ENCODE measurements at regions not wholly inside any gene's neighbourhood (a gene's known extent, or its start where the extent isn't known, plus 50 kb on each side); places are given as distances from the start of the nearest gene placed in this dataset.

GRCh38 chr2:18907508-18907907 is 318.1 kb upstream of the NT5C1B start (continued):
- no peak for TF ChIP-seq HOXA7 (CRISPR knock-in tag; IDR thresholded peaks at IDR 0.05)
- no peak for TF ChIP-seq RNF219 (CRISPR knock-in tag; IDR thresholded peaks at IDR 0.05)
- no peak for TF ChIP-seq POLR2AphosphoS2 (IDR thresholded peaks at IDR 0.05; ENCODE audit: low read depth, low read length)
- no peak for TF ChIP-seq ZNF496 (CRISPR knock-in tag; IDR thresholded peaks at IDR 0.05; ENCODE audit: insufficient replicate concordance)
- no peak for TF ChIP-seq TCF12 (IDR thresholded peaks at IDR 0.05)
- no peak for TF ChIP-seq TCF12 (CRISPR knock-in tag; IDR thresholded peaks at IDR 0.05)

GRCh38 chr2:18903750-18904149 is 314.4 kb upstream of the NT5C1B start:
- BruUV-seq (replicated peaks) = no TSS peak
- no peak overlapping the region for H2AFZ ChIP-seq (ENCODE audit: low read length)
- no peaks in the 10 kb centered on the region for H3K79me2 ChIP-seq (ENCODE audit: insufficient read depth, low read length)
- FAIRE-seq (no peak), ATAC-seq (no peak), DNase-seq (ENCODE audit: low spot score) (no peak)
- H4K20me1 ChIP-seq (ENCODE audit: insufficient read depth, low read length) = no peaks in the 10 kb centered on the region
- 7% methylated on average over 3 of the region's 3 CpGs for WGBS (ENCODE audit: low lambda C conversion rate)
- in situ Hi-C loops (cut with HindIII; ENCODE audit: extremely low pct_ligation_motif_present, low pct_unique_long_range_greater_than_20kb) = no loop called here
- H3K4me1 ChIP-seq (ENCODE audit: insufficient read depth, low read length) = no peaks in the 10 kb centered on the region
- no peaks in the 10 kb centered on the region for H3K9me3 ChIP-seq (ENCODE audit: low read length)
- CTCF ChIA-PET (ENCODE audit: low intra/inter-chr PET ratio, low total read pairs) = no interaction called here
- no peak overlapping the region for H3K27ac ChIP-seq (ENCODE audit: extremely low read length, insufficient read depth, low read length)
- POLR2A ChIA-PET = no interaction called here
- no peak overlapping the region for H3K9ac ChIP-seq (ENCODE audit: insufficient read depth, low read depth, low read length)
- no peaks in the 10 kb centered on the region for H3K36me3 ChIP-seq (replicated peaks in 1 of 2; ENCODE audit: control insufficient read depth in 1 of 2, insufficient read depth in 2 of 2, low read length in 2 of 2)
- H3K4me2 ChIP-seq (ENCODE audit: low read depth, low read length) = no peak overlapping the region
- intact Hi-C loops (cut with micrococcal nuclease; ENCODE audit: unreplicated experiment) = no loop called here
- H3K27me3 ChIP-seq (ENCODE audit: control insufficient read depth in 1 of 2, insufficient read depth in 2 of 2, low read length in 2 of 2) = no peaks in the 10 kb centered on the region
- H3K4me3 ChIP-seq (replicated peaks in 1 of 3; ENCODE audit: insufficient read depth in 1 of 3, low read depth in 2 of 3, low read length in 3 of 3) = no peak overlapping the region
- TF ChIP-seq ZBTB8A (CRISPR knock-in tag; IDR thresholded peaks at IDR 0.05; ENCODE audit: borderline replicate concordance, low read depth) (no peak), PAF1 (CRISPR knock-in tag; IDR thresholded peaks at IDR 0.05) (no peak), PPARG (CRISPR knock-in tag; conservative IDR thresholded peaks at IDR 0.05) (no peak), SIN3A (IDR thresholded peaks at IDR 0.05; ENCODE audit: borderline replicate concordance, low read depth, low read length) (no peak), TCF7L2 (IDR thresholded peaks at IDR 0.05; ENCODE audit: low read depth, low read length) (no peak), ETV6 (CRISPR knock-in tag; conservative IDR thresholded peaks at IDR 0.05) (no peak), MLXIP (CRISPR knock-in tag; IDR thresholded peaks at IDR 0.05; ENCODE audit: borderline replicate concordance) (no peak), ZNF572 (CRISPR knock-in tag; IDR thresholded peaks at IDR 0.05) (no peak), LBX2 (CRISPR knock-in tag; IDR thresholded peaks at IDR 0.05; ENCODE audit: borderline replicate concordance) (no peak)
- TF ChIP-seq, protein P1, sequence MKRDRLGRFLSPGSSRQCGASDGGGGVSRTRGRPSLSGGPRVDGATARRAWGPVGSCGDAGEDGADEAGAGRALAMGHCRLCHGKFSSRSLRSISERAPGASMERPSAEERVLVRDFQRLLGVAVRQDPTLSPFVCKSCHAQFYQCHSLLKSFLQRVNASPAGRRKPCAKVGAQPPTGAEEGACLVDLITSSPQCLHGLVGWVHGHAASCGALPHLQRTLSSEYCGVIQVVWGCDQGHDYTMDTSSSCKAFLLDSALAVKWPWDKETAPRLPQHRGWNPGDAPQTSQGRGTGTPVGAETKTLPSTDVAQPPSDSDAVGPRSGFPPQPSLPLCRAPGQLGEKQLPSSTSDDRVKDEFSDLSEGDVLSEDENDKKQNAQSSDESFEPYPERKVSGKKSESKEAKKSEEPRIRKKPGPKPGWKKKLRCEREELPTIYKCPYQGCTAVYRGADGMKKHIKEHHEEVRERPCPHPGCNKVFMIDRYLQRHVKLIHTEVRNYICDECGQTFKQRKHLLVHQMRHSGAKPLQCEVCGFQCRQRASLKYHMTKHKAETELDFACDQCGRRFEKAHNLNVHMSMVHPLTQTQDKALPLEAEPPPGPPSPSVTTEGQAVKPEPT (CRISPR knock-in tag; IDR thresholded peaks at IDR 0.05; ENCODE audit: low read depth) = no peak
- TF ChIP-seq, protein P2, sequence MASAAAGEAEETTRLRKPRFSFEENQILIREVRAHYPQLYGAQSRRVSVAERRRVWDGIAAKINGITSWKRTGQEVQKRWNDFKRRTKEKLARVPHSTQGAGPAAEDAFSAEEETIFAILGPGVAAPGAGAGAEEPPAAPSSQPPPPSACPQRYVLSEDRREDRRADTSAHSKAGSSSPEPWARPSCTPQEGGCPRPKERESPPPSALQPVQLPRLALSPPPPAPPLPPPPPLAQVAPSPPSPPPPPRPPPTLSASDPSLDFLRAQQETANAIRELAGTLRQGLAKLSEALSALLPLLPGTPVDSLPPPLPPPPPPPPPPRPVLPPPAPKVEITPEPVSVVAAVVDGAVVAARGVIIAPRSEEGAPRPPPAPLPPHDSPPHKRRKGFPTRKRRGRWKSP (CRISPR knock-in tag; IDR thresholded peaks at IDR 0.05) = no peak
